Duodenal mucosa (tissue), 2 donors: ENCODE measurements at regions not wholly inside any gene's neighbourhood (a gene's known extent, or its start where the extent isn't known, plus 50 kb on each side); places are given as distances from the start of the nearest gene placed in this dataset.

Source experiments
- H3K27ac ChIP-seq: one replicate; pipeline ENCODE4 v1.7.0; 2013; ENCODE audit warnings: low read depth, low read length
- H3K27me3 ChIP-seq, 2 donors: one replicate each; pipeline ENCODE4 v1.7.0; 2013; ENCODE audit warnings: low read length in 2 of 2, control low read depth in 1 of 2; ENCODE audit not compliant: insufficient read depth in 2 of 2, control insufficient read depth in 1 of 2
- H3K36me3 ChIP-seq, 2 donors: one replicate each; pipeline ENCODE4 v1.7.0; 2013; ENCODE audit warnings: low read length in 2 of 2, control low read depth in 1 of 2; ENCODE audit not compliant: insufficient read depth in 2 of 2, control insufficient read depth in 1 of 2
- H3K4me1 ChIP-seq, 2 donors: one replicate each; pipeline ENCODE4 v1.7.0; 2013; ENCODE audit warnings: low read length in 2 of 2, control low read depth in 1 of 2; ENCODE audit not compliant: insufficient read depth in 2 of 2, control insufficient read depth in 1 of 2
- H3K4me3 ChIP-seq, 2 donors: one replicate each; pipeline ENCODE4 v1.7.0; 2013; ENCODE audit warnings: low read length in 2 of 2, low read depth in 1 of 2
- H3K9ac ChIP-seq, 2 donors: one replicate each; pipeline ENCODE4 v1.7.0; 2013; ENCODE audit warnings: low read length in 2 of 2, low read depth in 1 of 2
- H3K9me3 ChIP-seq, 2 donors: one replicate each; pipeline ENCODE4 v1.7.0; 2013; ENCODE audit warnings: low read length in 2 of 2, control low read depth in 1 of 2; ENCODE audit not compliant: control insufficient read depth in 1 of 2

GRCh38 chr2:149732730-149733290 is 145.2 kb upstream of the MMADHC start:
- H3K4me3 ChIP-seq = no peak overlapping the region

GRCh38 chr2:149732001-149732685 is 144.6 kb upstream of the MMADHC start:
- Histone ChIP-seq H3K9ac (no peak overlapping the region), H3K36me3 (no peaks in the 10 kb centered on the region), H3K4me1 (no peaks in the 10 kb centered on the region), H3K9me3 (no peaks in the 10 kb centered on the region), H3K27ac (no peak overlapping the region), H3K27me3 (no peaks in the 10 kb centered on the region), H3K4me3 (no peak overlapping the region)

More at GRCh38 chr2:149732730-149733290, 145.2 kb upstream of the MMADHC start:
- Histone ChIP-seq H3K4me1 (no peaks in the 10 kb centered on the region), H3K27me3 (no peaks in the 10 kb centered on the region), H3K27ac (no peak overlapping the region), H3K9ac (no peak overlapping the region), H3K36me3 (no peaks in the 10 kb centered on the region), H3K9me3 (no peaks in the 10 kb centered on the region)

GRCh38 chr2:149731079-149731478 is 143.5 kb upstream of the MMADHC start:
- Histone ChIP-seq H3K27ac (no peak overlapping the region), H3K9ac (no peak overlapping the region), H3K9me3 (no peaks in the 10 kb centered on the region), H3K4me3 (no peak overlapping the region), H3K36me3 (no peaks in the 10 kb centered on the region), H3K27me3 (no peaks in the 10 kb centered on the region), H3K4me1 (no peaks in the 10 kb centered on the region)

- Histone ChIP-seq H3K27ac (no peak overlapping the region), H3K4me3 (no peak overlapping the region)
Measured at GRCh38 chr2:149729586-149729985, 142.0 kb upstream of the MMADHC start.

GRCh38 chr2:149727927-149728326 is 140.4 kb upstream of the MMADHC start:
- no peaks in the 10 kb centered on the region for H3K9me3 ChIP-seq
- H3K36me3 ChIP-seq = no peaks in the 10 kb centered on the region
- no peak overlapping the region for H3K9ac ChIP-seq
- H3K27ac ChIP-seq = no peak overlapping the region
- no peak overlapping the region for H3K4me3 ChIP-seq
- no peaks in the 10 kb centered on the region for H3K27me3 ChIP-seq
- no peaks in the 10 kb centered on the region for H3K4me1 ChIP-seq

More at GRCh38 chr2:149729586-149729985, 142.0 kb upstream of the MMADHC start:
- H3K27me3 ChIP-seq = no peaks in the 10 kb centered on the region
- H3K4me1 ChIP-seq = no peaks in the 10 kb centered on the region
- H3K9me3 ChIP-seq = no peaks in the 10 kb centered on the region
- no peaks in the 10 kb centered on the region for H3K36me3 ChIP-seq
- H3K9ac ChIP-seq = no peak overlapping the region

GRCh38 chr2:149725234-149725633 is 137.7 kb upstream of the MMADHC start:
- Histone ChIP-seq H3K9ac (no peak overlapping the region), H3K36me3 (no peaks in the 10 kb centered on the region), H3K27me3 (no peaks in the 10 kb centered on the region), H3K9me3 (no peaks in the 10 kb centered on the region), H3K4me3 (no peak overlapping the region), H3K27ac (no peak overlapping the region), H3K4me1 (no peaks in the 10 kb centered on the region)

- Histone ChIP-seq H3K36me3 (no peaks in the 10 kb centered on the region), H3K9ac (no peak overlapping the region), H3K27ac (no peak overlapping the region), H3K9me3 (no peaks in the 10 kb centered on the region), H3K4me1 (no peaks in the 10 kb centered on the region), H3K27me3 (no peaks in the 10 kb centered on the region), H3K4me3 (no peak overlapping the region)
Measured at GRCh38 chr2:149724091-149724490, 136.5 kb upstream of the MMADHC start.

- no peak overlapping the region for H3K4me3 ChIP-seq
- H3K9ac ChIP-seq = no peak overlapping the region
- H3K27ac ChIP-seq = no peak overlapping the region
- no peaks in the 10 kb centered on the region for H3K27me3 ChIP-seq
- H3K36me3 ChIP-seq = no peaks in the 10 kb centered on the region
- no peaks in the 10 kb centered on the region for H3K4me1 ChIP-seq
- H3K9me3 ChIP-seq = no peaks in the 10 kb centered on the region
Measured at GRCh38 chr2:149720615-149721014, 133.0 kb upstream of the MMADHC start.

GRCh38 chr2:149719695-149720094 is 132.1 kb upstream of the MMADHC start:
- no peak overlapping the region for H3K9ac ChIP-seq
- no peak overlapping the region for H3K27ac ChIP-seq

GRCh38 chr2:149716687-149717086 is 129.1 kb upstream of the MMADHC start:
- Histone ChIP-seq H3K4me1 (no peaks in the 10 kb centered on the region), H3K27ac (no peak overlapping the region), H3K27me3 (no peaks in the 10 kb centered on the region), H3K9me3 (no peaks in the 10 kb centered on the region), H3K9ac (no peak overlapping the region), H3K36me3 (no peaks in the 10 kb centered on the region), H3K4me3 (no peak overlapping the region)

More at GRCh38 chr2:149719695-149720094, 132.1 kb upstream of the MMADHC start:
- Histone ChIP-seq H3K4me3 (no peak overlapping the region), H3K27me3 (no peaks in the 10 kb centered on the region), H3K9me3 (no peaks in the 10 kb centered on the region), H3K36me3 (no peaks in the 10 kb centered on the region), H3K4me1 (no peaks in the 10 kb centered on the region)
